Suppressor macrophage treated with lipopolysaccharide for 1 hour (primary cell): ENCODE measurements at regions not wholly inside any gene's neighbourhood (a gene's known extent, or its start where the extent isn't known, plus 50 kb on each side); places are given as distances from the start of the nearest gene placed in this dataset.
"Not testable (repeated sequence)": the region's sequence is repeated elsewhere in the genome, so short reads cannot be mapped to it uniquely, and the experiment has no call there.

Experiments used
- DNase-seq, 3 donors: peaks; one replicate each; pipeline ENCODE4 v3.0.0-alpha.2; 2020 to 2022

- no peak for DNase-seq
Observed at GRCh38 chr1:187985897-187986654, 1157.3 kb downstream of the PLA2G4A start.

DNA sequence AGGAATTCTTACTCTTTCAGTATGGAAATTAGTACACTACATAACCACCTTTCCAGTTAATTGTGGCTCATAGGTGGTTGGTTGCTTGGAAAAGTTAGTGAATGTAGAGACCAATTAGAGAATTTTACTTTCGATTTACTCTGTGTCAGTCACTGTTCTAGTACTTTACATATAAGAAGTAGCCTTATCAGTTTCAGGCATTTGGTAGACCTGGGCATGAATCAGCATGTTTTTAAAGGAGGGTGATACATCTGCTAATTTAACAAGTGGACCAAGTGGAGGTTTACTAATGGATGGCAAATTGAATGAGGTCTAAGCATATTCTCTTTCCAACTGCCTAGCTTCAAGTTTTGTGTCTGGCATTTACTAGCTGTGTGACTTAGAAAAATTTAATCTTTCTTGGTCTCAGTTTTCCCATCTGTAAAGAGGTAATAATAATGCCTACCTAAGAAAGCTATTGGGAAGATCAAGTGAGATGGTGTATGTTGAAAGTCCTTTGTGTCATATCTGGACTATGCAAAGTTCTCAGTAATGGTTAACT is 1158.6 kb downstream of the PLA2G4A start:
- DNase-seq: no peak

DNA sequence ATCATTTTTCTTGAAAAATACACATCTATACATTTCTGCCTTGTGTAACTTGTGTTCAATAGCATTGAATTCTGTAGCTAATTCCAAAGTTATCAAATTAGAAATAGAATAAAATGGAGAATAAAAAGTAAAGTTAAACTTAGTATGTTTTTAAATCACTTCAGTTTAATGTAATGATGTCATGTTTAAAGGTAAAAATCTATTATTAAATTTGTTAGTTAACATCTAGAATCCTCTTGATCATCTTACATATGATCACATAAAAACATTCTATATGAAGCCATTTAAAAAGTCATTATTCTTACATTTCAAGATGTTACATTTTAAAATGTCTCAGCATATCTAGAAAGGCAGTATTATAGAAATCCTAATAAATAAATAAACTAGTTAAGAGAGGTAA is 1163.2 kb downstream of the PLA2G4A start:
- no peak for DNase-seq

GRCh38 chr1:187996780-187997179 is 1168.0 kb downstream of the PLA2G4A start:
- DNase-seq: no peak

GRCh38 chr1:187999973-188000372 is 1171.2 kb downstream of the PLA2G4A start:
- DNase-seq: no peak

DNA sequence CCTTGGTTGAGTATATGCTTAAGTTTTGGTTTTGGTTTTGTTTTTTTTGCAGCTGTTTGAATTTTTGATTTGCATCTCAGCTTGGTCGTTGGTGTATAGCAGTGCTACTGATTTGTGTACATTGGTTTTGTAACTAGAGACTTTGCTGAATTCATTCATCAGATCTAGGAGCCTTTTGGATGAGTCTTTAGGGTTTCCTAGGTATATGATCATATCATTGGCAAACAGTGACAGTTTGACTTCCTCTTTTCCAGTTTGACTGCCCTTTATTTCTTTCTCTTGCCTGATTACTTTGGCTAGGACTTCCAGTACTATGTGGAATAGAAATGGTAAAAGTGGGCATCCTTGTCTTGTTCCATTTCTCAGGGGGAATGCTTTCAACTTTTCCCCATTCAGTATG is 1174.9 kb downstream of the PLA2G4A start:
- DNase-seq: not testable (repeated sequence)

DNA sequence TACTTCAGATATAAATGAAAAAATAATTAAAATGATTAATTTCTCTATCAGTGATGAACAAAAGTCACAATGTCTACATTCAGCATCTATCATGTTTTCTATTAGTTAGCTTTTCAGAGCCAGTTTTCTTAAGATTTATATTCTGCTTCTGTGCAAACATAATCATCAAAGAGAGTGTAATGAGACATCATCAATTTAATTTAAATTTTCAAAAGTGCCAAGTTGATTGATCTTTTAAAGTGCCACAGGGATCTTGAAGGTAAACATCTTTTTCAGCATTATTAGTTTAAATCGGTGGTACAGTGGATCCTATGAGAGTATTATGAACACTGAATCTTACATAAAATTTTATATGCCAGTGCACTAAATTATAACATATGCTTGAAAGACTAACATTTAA is 1176.1 kb downstream of the PLA2G4A start:
- DNase-seq: no peak

DNA sequence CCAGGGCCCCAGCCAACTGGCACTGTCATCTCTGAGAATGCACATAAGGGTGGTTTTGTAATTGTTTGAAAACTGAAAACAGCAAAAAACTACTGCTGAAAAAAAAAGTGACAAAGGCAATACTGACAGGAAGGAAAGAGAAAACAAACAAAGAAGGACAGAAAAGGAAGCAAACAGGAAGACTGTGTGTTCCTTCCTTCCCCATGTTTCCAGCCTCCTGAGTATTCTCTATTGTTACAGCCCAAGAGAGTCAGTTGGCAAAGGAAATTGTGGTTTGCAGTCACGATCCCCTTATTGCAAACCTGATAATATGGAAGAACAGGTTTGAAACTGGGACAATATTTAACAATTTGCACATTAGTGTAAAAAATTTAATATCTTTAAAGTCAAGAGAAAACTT is 1177.6 kb downstream of the PLA2G4A start:
- DNase-seq: no peak

- not testable (repeated sequence) for DNase-seq
Observed at GRCh38 chr1:188013222-188013849, 1184.6 kb downstream of the PLA2G4A start.

DNA sequence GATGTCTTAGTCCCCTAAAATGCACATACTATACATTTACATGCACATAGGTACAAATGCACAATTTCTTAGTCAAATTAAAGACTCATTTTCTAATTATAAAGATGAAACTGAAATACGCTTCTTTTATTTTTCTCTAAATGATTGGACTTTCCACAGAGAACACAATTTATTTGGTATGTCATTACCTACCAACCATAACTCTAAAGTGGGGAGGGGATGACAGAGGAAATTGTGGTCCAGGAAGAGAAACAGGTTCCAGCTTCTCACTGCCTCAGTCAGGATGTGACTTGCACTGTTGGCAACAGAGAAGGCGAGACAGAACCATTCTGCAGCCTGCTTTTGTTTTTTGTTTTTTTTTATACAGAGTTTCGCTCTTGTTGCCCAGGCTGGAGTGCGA is 1189.2 kb downstream of the PLA2G4A start:
- DNase-seq: no peak

GRCh38 chr1:188022661-188023060 is 1193.9 kb downstream of the PLA2G4A start:
- no peak for DNase-seq

DNA sequence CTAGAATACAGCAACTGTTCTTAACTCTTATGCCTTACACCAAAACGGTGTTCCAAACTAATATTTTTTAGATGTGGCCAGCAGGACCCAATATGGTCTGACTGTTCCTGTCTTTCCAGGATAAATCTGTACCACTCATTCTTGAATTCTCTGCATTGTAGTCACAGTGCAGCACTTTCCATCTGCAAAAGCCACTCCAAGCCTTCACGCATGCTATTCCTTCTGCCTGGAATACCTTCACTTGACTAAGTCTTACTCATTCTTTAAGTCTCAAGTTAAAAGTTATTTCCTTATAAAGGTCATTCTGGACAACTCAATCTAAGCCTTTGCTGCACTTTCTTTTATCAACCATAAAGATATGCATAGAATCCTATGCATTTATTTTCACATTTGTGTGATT is 1194.5 kb downstream of the PLA2G4A start:
- no peak for DNase-seq

GRCh38 chr1:188027613-188028012 is 1198.9 kb downstream of the PLA2G4A start:
- peak in 1 of 3 donors; percentile 0 for DNase-seq

DNA sequence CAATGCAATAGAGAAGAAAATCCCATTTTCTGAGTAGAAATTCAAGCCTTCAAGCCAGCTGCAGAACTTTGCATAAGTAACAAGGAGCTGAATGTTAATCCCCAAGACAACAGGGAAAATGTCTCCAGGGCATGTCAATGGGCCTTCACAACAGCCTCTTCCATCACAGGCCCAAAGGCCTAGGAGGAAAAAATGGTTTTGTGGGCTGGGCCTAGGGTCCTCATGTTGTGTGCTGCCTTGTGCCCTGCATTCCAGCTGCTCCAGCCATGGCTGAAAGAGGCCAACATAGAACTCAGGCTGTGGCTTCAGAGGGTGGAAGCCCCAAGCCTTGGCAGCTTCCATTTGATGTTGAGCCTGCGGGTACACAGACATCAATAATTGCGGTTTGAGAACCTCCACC is 1208.8 kb downstream of the PLA2G4A start:
- not testable (repeated sequence) for DNase-seq

GRCh38 chr1:188043536-188044245 is 1214.9 kb downstream of the PLA2G4A start:
- DNase-seq: no peak

DNA sequence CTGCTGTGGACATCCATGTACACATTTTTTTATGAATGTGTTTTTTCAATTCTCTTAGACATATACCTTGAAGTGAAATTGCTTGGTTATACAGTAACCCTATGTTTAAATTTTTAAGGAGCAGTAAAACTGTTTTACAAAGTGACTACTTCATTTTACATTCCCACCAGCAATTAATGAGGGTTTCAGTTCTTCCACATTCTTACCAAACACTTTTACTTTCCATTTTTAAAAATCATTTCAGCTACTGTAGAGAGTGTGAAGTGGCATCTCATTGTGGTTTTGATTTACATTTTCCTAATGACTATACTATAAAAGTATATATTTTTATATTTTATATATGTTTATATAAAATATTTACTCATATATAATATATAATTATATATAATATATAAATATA is 1221.5 kb downstream of the PLA2G4A start:
- DNase-seq: no peak

DNA sequence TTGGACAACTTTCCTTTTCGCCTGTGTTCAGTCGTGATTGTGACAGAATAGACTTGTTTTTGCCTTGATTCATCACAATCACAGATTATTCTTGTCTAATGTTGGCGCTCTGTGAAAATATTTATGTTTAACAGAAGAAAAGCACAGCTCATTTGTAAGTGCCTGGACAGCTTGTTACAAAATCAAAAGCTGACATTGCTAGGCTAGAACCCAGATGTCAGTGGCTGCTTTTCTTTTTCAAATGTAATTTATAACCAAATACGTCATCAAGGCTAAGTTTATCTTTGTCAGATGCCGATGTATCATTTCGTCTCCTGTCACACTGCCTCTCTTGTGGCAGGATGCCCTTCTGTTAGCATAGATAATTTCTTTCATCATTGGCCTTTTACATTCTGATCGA is 1227.3 kb downstream of the PLA2G4A start:
- DNase-seq: no peak

DNA sequence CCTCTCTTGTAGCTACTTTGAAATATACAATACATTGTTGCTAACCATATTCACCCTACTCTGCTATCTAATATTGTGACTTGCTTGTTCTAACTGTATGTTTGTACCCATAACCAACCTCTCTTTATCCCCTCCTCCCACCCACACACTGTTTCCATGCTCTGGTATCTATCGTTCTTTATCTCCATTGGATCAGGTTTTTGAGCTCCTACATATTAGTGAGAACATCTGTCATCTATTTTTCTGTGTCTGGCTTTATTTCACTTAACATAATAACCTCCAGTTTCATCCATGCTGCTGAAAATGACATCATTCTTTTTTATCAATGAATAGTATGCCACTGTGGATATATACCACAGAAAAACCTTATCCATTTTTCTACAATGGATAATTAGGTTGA is 1230.1 kb downstream of the PLA2G4A start:
- DNase-seq: no peak

- no peak for DNase-seq
Observed at GRCh38 chr1:188061881-188062280, 1233.1 kb downstream of the PLA2G4A start.

- DNase-seq: no peak
Observed at GRCh38 chr1:188062456-188062855, 1233.7 kb downstream of the PLA2G4A start.

DNA sequence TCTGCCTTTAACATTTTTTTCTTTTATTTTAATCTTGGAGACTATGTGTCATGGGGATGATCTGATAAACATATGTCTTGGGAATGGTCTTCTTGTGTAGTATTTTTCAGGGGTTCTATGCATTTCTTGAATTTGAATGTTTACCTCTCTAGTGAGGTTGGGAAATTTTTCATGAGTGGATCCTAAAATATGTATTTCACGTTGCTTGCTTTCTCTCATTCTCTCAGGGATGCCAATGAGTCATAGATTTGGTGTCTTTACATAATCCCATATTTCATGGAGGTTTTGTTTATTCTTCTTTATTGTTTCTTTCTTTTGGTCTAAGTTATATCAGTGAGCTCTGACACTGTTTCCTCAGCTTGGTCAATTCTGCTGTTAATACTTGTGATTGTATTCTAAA is 1237.2 kb downstream of the PLA2G4A start:
- no peak for DNase-seq

DNA sequence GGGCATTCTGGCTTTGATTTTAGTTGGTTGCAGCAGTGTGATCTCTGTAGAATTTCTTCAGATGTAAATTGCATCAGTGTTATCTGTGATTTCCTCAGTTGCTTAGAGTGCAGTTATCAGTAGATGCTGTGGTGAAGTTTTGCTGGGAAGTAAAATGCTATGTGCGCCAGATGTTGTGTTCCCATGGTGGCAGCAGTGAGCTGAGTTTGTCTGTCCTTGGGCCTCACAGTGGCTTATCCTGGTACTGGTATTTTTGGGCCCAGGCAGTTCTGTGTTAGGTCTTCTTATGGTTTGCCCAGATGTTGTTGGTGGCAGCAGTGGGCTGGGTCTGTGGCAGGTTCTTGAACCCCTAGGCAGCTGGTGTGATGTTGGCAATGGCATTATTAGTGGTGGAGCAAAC is 1242.1 kb downstream of the PLA2G4A start:
- no peak for DNase-seq

DNA sequence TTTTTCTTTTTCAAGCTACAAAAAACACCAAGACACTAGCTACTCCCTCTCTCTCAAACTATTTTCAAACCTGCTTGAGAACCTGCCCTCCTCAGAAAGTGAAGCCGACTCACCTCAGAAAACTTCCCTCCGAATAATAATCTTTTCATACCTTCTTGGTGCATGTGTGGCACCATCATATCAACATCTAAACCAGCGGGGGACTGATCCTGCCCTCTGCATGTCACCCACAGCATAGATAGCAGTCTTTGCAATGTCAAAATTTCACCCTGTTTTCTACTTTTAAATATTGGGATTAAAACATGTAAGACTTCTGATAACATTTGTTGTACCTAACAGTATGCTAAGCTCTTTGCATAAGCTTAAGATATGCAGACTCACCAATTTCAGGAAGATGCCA is 1260.3 kb downstream of the PLA2G4A start:
- DNase-seq: no peak

- no peak for DNase-seq
Observed at GRCh38 chr1:188089461-188089860, 1260.7 kb downstream of the PLA2G4A start.
